GM12878 (cell line): ENCODE measurements at regions not wholly inside any gene's neighbourhood (a gene's known extent, or its start where the extent isn't known, plus 50 kb on each side); places are given as distances from the start of the nearest gene placed in this dataset.

Experiments used
- CEBPZ ChIP-seq: fragments of 150-350 bp; IDR thresholded peaks from 2 replicates; pipeline ENCODE4 v1.6.1; 2016; ENCODE audit warnings: low read depth, low read length
- E4F1 ChIP-seq: fragments of 450-650 bp; IDR thresholded peaks from 2 replicates; pipeline ENCODE4 v1.6.1; 2018; ENCODE audit warnings: borderline replicate concordance, mild to moderate bottlenecking; ENCODE audit not compliant: partially characterized antibody
- POLR2AphosphoS5 ChIP-seq: IDR thresholded peaks from 2 replicates; pipeline ENCODE4 v1.6.1; 2011; ENCODE audit warnings: mild to moderate bottlenecking, low read length, inconsistent platforms
- SUZ12 ChIP-seq: fragments of 200-600 bp; sonication (generic); IDR thresholded peaks from one replicate; pipeline ENCODE4 v1.6.1; 2018; ENCODE audit warnings: antibody characterized with exemption, mild to moderate bottlenecking; ENCODE audit not compliant: unreplicated experiment
- ZNF24 ChIP-seq: fragments of 450-650 bp; IDR thresholded peaks from 2 replicates; pipeline ENCODE4 v1.6.1; 2017; ENCODE audit warnings: antibody characterized with exemption, mild to moderate bottlenecking
- ZNF622 ChIP-seq: fragments of 450-650 bp; IDR thresholded peaks from 2 replicates; pipeline ENCODE4 v1.6.1; 2017; ENCODE audit warnings: mild to moderate bottlenecking, inconsistent platforms

- no peak for TF ChIP-seq CEBPZ
- TF ChIP-seq SUZ12 = no peak
- TF ChIP-seq E4F1 = no peak
- no peak for TF ChIP-seq ZNF24
- TF ChIP-seq ZNF622 = no peak
- no peak for TF ChIP-seq POLR2AphosphoS5
- TF ChIP-seq, all 136 proteins: peak for 0
Measured at GRCh38 chr6:156564807-156565149, 212.4 kb upstream of the ARID1B start (continued).
